B cell (primary cell): ENCODE measurements at regions not wholly inside any gene's neighbourhood (a gene's known extent, or its start where the extent isn't known, plus 50 kb on each side); places are given as distances from the start of the nearest gene placed in this dataset.

Source experiments
- CTCF ChIP-seq: fragments of 200-600 bp; IDR thresholded peaks from one replicate; pipeline ENCODE4 v1.8.0; 2022; ENCODE audit warnings: antibody characterized with exemption, mild to moderate bottlenecking
- EZH2 ChIP-seq: IDR thresholded peaks from 2 replicates; pipeline ENCODE4 v1.6.1; 2012; ENCODE audit warnings: borderline replicate concordance, low read depth, mild to moderate bottlenecking, moderate library complexity, low read length; ENCODE audit not compliant: insufficient read depth, poor library complexity, severe bottlenecking

DNA sequence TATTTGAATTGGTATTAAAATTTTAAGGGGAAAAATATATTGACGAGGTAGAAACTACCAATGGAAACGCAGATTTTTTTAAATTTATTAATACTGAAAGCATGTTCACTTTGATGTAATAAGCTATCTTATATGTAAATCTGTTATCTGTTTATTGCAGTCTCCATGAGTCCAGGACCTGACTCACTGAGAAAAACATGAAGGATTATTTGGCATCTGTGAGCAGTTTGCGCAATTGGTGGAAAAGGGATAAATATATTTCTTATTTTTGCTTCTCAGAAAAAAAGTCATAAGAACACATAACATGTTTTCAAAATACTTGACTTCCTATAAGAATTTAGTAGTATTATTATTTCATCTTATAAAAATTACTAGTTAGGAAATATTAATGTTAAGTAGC is 561.4 kb downstream of the ADCYAP1 start:
- TF ChIP-seq EZH2: no peak
- TF ChIP-seq CTCF: no peak
